ENCODE measurements at regions not wholly inside any gene's neighbourhood (a gene's known extent, or its start where the extent isn't known, plus 50 kb on each side); places are given as distances from the start of the nearest gene placed in this dataset.

GRCh38 chr16:35733971-35734702 lies 2274.7 kb downstream of the TP53TG3F start:
- DNase-seq (ENCODE audit: low spot score): no peak
- no peaks in the 10 kb centered on the region for H3K9me3 ChIP-seq
- intact Hi-C loops (cut with DNase I): no loop called here
- H3K27me3 ChIP-seq (replicated peaks; ENCODE audit: insufficient read depth): no peaks in the 10 kb centered on the region
- TF ChIP-seq POLR2A (IDR thresholded peaks at IDR 0.05) (no peak), CTCF (IDR thresholded peaks at IDR 0.05) (no peak), POLR2AphosphoS5 (IDR thresholded peaks at IDR 0.05) (no peak)
- no peak overlapping the region for H3K27ac ChIP-seq
- no peaks in the 10 kb centered on the region for H3K36me3 ChIP-seq
- H3K4me3 ChIP-seq: no peak overlapping the region
- no peaks in the 10 kb centered on the region for H3K4me1 ChIP-seq (replicated peaks)
- WGBS: 71% methylated on average over 18 of the region's 18 CpGs

GRCh38 chr16:35734728-35735402 lies 2275.5 kb downstream of the TP53TG3F start:
- no peaks in the 10 kb centered on the region for H3K4me1 ChIP-seq (replicated peaks)
- H3K27me3 ChIP-seq (replicated peaks; ENCODE audit: insufficient read depth): no peaks in the 10 kb centered on the region
- H3K27ac ChIP-seq: no peak overlapping the region
- no peaks in the 10 kb centered on the region for H3K36me3 ChIP-seq
- TF ChIP-seq POLR2AphosphoS5 (IDR thresholded peaks at IDR 0.05) (no peak), CTCF (IDR thresholded peaks at IDR 0.05) (no peak), POLR2A (IDR thresholded peaks at IDR 0.05) (no peak)
- WGBS: 66% methylated on average over 18 of the region's 18 CpGs
- intact Hi-C loops (cut with DNase I): no loop called here
- no peak overlapping the region for H3K4me3 ChIP-seq
- no peak for DNase-seq (ENCODE audit: low spot score)
- no peaks in the 10 kb centered on the region for H3K9me3 ChIP-seq

GRCh38 chr16:35735403-35736251 lies 2276.2 kb downstream of the TP53TG3F start:
- Histone ChIP-seq H3K4me3 (no peak overlapping the region), H3K27ac (no peak overlapping the region), H3K36me3 (no peaks in the 10 kb centered on the region), H3K27me3 (replicated peaks; ENCODE audit: insufficient read depth) (no peaks in the 10 kb centered on the region), H3K4me1 (replicated peaks) (no peaks in the 10 kb centered on the region), H3K9me3 (no peaks in the 10 kb centered on the region)
- TF ChIP-seq POLR2AphosphoS5 (IDR thresholded peaks at IDR 0.05) (no peak), CTCF (IDR thresholded peaks at IDR 0.05) (no peak), POLR2A (IDR thresholded peaks at IDR 0.05) (no peak)
- no peak for DNase-seq (ENCODE audit: low spot score)
- 89% methylated on average over 27 of the region's 27 CpGs for WGBS
- intact Hi-C loops (cut with DNase I): no loop called here

GRCh38 chr16:35736546-35736945 lies 2277.1 kb downstream of the TP53TG3F start:
- intact Hi-C loops (cut with DNase I): no loop called here
- H3K4me3 ChIP-seq: no peak overlapping the region
- no peak for DNase-seq (ENCODE audit: low spot score)
- no peaks in the 10 kb centered on the region for H3K4me1 ChIP-seq (replicated peaks)
- H3K27ac ChIP-seq: no peak overlapping the region
- H3K36me3 ChIP-seq: no peaks in the 10 kb centered on the region
- H3K9me3 ChIP-seq: no peaks in the 10 kb centered on the region
- 70% methylated on average over 2 of the region's 2 CpGs for WGBS
- TF ChIP-seq POLR2AphosphoS5 (IDR thresholded peaks at IDR 0.05) (no peak), CTCF (IDR thresholded peaks at IDR 0.05) (no peak), POLR2A (IDR thresholded peaks at IDR 0.05) (no peak)
- no peaks in the 10 kb centered on the region for H3K27me3 ChIP-seq (replicated peaks; ENCODE audit: insufficient read depth)

Measured in prostate gland (tissue), 2 donors.